ENCODE measurements at regions not wholly inside any gene's neighbourhood (a gene's known extent, or its start where the extent isn't known, plus 50 kb on each side); places are given as distances from the start of the nearest gene placed in this dataset.

GRCh38 chr2:136246086-136246669, 128.2 kb upstream of the CXCR4 start:
- DNase-seq (ENCODE audit: low read depth in 1 of 2, low spot score in 1 of 2): no peak

- no peak for DNase-seq (ENCODE audit: low read depth in 1 of 2, low spot score in 1 of 2)
Observed at GRCh38 chr2:136245211-136245610, 127.3 kb upstream of the CXCR4 start.

- DNase-seq (ENCODE audit: low read depth in 1 of 2, low spot score in 1 of 2): no peak
Observed at GRCh38 chr2:136244536-136244885, 126.6 kb upstream of the CXCR4 start.

- DNase-seq (ENCODE audit: low read depth in 1 of 2, low spot score in 1 of 2): no peak
Observed at GRCh38 chr2:136243638-136244535, 125.9 kb upstream of the CXCR4 start.

- DNase-seq (ENCODE audit: low read depth in 1 of 2, low spot score in 1 of 2): peak in 1 of 2 donors; percentile 32
Observed at GRCh38 chr2:136242687-136243277, 124.8 kb upstream of the CXCR4 start.

- DNase-seq (ENCODE audit: low read depth in 1 of 2, low spot score in 1 of 2): no peak
Observed at GRCh38 chr2:136242100-136242499, 124.2 kb upstream of the CXCR4 start.

GRCh38 chr2:136239079-136239685, 121.2 kb upstream of the CXCR4 start:
- no peak for DNase-seq (ENCODE audit: low read depth in 1 of 2, low spot score in 1 of 2)

GRCh38 chr2:136238286-136239078, 120.5 kb upstream of the CXCR4 start:
- DNase-seq (ENCODE audit: low read depth in 1 of 2, low spot score in 1 of 2): peak in 1 of 2 donors; percentile 18

- DNase-seq (ENCODE audit: low read depth in 1 of 2, low spot score in 1 of 2): no peak
Observed at GRCh38 chr2:136236019-136236418, 118.1 kb upstream of the CXCR4 start.

GRCh38 chr2:136235546-136235945, 117.6 kb upstream of the CXCR4 start:
- DNase-seq (ENCODE audit: low read depth in 1 of 2, low spot score in 1 of 2): no peak

- no peak for DNase-seq (ENCODE audit: low read depth in 1 of 2, low spot score in 1 of 2)
Observed at GRCh38 chr2:136234261-136234660, 116.3 kb upstream of the CXCR4 start.

- no peak for DNase-seq (ENCODE audit: low read depth in 1 of 2, low spot score in 1 of 2)
Observed at GRCh38 chr2:136233298-136233697, 115.3 kb upstream of the CXCR4 start.

GRCh38 chr2:136232456-136233172, 114.7 kb upstream of the CXCR4 start:
- DNase-seq (ENCODE audit: low read depth in 1 of 2, low spot score in 1 of 2): no peak

GRCh38 chr2:136230464-136230863, 112.5 kb upstream of the CXCR4 start:
- DNase-seq (ENCODE audit: low read depth in 1 of 2, low spot score in 1 of 2): no peak

GRCh38 chr2:136226903-136227302, 109.0 kb upstream of the CXCR4 start:
- DNase-seq (ENCODE audit: low read depth in 1 of 2, low spot score in 1 of 2): no peak

GRCh38 chr2:136225950-136226835, 108.2 kb upstream of the CXCR4 start:
- no peak for DNase-seq (ENCODE audit: low read depth in 1 of 2, low spot score in 1 of 2)

GRCh38 chr2:136223274-136223673, 105.3 kb upstream of the CXCR4 start:
- no peak for DNase-seq (ENCODE audit: low read depth in 1 of 2, low spot score in 1 of 2)

- no peak for DNase-seq (ENCODE audit: low read depth in 1 of 2, low spot score in 1 of 2)
Observed at GRCh38 chr2:136222862-136223261, 104.9 kb upstream of the CXCR4 start.

GRCh38 chr2:136221026-136221425, 103.1 kb upstream of the CXCR4 start:
- no peak for DNase-seq (ENCODE audit: low read depth in 1 of 2, low spot score in 1 of 2)
